HG03442 (cell line): ENCODE measurements at regions not wholly inside any gene's neighbourhood (a gene's known extent, or its start where the extent isn't known, plus 50 kb on each side); places are given as distances from the start of the nearest gene placed in this dataset.

Source experiments
- ATAC-seq: cut with Tn5 transposase; IDR thresholded peaks from one replicate; pipeline ENCODE4 v1.9.1; 2021; ENCODE audit warnings: mild to moderate bottlenecking, moderate library complexity; ENCODE audit not compliant: unreplicated experiment

- no peak for ATAC-seq
These were observed 83.9 kb upstream of the USP47 start for GRCh38 chr11:11757909-11758308.

DNA sequence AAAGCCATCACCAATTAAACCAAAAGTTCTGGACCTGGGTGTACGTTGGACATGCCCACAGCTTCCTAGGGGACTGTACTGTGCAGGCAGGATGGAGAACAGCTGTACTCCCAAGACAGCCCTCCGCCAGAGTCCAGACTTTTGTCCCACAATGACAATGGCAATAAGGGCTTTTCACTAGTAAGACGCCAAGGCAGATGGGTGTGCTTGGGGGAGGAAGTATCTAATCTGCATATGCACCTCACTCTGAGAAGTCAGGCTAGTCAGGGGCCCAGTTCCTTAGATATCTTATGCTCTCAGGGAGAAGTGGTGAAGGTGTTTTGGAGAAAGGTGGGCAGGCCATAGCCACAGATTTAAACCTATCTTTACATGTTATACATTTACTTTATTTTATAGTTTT lies 85.1 kb upstream of the USP47 start:
- ATAC-seq, result no peak

DNA sequence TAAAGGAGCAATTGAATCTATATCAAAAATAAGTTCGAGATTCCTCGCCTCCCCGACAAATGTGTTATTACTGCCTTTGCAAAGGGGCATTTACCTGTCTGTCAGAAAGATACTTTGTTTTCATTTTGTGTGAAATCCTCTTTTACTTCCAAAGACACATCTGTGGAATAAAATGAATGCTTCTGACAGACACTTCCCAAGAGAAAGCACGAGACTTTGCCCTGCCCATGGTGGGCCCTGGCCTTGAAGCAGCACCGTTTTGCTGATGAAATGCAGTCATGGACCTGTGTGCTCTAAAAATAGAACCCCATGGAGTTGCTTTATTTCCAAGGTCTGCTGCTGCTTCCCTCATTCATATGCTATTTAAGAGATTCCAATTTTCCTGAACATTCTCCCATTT lies 85.9 kb upstream of the USP47 start:
- ATAC-seq, result no peak

- ATAC-seq, result no peak
These were observed 89.1 kb upstream of the USP47 start for GRCh38 chr11:11752679-11753078.

DNA sequence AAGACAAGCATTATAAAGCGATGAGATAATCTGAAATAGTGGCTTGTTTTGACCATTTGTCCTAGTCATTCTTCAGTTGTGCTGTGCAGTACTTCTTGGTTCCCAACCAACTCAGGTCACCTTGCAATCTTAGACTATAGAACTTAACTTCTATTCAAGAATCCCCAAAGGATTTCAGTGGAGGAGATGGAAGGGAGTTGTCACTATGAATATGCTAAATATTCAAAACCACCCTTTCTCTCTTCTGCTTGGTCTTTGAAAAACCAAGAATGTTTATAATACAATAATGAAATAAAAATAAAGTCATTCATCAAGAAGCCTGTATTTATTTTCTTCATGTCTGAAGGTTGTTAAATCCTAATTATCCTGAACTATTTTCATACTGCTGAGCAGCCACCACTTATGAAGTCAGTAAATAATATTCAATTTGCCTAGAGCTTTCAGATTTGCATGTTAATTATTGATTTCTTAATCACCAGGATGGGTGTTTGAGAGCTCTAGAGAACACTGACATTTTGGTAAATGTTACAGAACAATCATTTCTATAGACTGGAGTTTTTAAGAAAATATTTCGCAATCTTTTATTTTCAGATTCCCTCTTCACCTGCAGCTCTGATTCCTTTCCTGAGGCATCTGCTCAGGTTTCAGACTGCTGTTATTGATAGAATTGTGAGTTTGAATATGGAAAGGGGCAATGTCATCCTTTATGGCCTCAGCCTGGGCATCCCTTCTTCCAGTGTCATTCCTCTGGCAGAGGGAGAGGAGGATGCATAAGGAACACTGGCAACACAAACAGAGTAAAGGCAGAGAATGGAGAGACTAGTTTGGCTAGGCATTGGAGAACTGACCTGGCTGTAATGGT lies 91.5 kb upstream of the USP47 start:
- no peak for ATAC-seq

- no peak for ATAC-seq
These were observed 92.9 kb upstream of the USP47 start for GRCh38 chr11:11748706-11749365.

GRCh38 chr11:11747570-11747969 lies 94.2 kb upstream of the USP47 start:
- ATAC-seq, result no peak

GRCh38 chr11:11746449-11746848 lies 95.3 kb upstream of the USP47 start:
- no peak for ATAC-seq

DNA sequence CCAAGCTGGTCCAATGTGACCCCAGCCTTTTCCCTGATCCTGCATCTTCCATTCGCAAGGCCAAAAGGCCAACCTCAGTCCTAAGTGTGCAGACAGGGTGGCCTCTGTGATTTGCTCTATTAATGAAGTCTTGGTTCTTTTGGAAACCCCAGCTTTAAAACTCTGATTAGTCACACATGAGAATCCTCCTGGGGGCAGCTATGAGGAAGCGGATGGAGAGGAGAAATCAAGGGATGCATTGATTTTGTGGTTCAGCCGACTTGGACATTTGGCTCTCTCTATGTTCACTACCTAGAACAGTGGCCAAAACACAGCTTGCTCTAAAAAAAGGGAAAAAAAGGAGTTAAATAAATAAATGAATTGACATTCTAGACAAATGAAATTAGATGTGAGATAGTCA lies 98.6 kb upstream of the USP47 start:
- no peak for ATAC-seq

GRCh38 chr11:11742486-11742885 lies 99.3 kb upstream of the USP47 start:
- no peak for ATAC-seq

- ATAC-seq, result no peak
These were observed 100.9 kb upstream of the USP47 start for GRCh38 chr11:11740836-11741235.

GRCh38 chr11:11740073-11740702 lies 101.6 kb upstream of the USP47 start:
- ATAC-seq, result no peak

DNA sequence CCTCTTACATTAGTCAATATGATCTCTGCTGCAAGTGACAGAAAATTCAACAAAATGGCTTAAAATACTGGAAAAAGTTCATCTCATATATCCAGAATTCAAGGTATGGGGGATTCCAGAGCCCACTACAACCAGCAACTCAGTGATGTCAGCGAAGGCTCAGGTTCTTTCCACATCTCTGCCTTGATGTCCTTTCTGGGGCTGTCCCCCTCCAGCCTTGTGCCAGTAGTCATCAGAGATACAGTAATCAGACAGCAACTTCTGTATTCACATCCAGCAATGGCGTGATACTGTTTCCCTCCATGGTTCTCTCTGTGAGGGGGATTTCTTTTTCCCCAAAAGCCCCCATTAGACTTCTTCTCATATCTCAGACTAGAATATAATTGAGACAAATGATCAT lies 103.4 kb upstream of the USP47 start:
- ATAC-seq, result no peak

DNA sequence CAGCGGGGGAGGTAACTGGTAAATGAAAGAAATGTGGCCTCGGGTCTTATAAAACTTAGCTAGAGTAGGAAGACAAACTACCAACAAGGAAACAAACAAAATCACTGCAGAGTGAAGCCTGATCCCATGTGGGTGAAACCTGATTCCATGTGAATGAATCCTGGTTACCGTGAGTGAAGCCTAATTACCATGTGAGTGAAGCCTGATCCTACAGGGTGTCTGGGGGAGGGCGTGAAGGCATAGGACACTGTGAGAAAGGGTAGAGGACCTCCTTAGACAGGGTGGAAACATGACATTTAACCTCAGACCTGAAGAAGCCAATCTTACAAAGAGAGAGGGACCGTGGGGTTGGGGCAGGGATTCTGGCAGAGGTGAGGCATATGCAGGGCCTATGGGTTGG lies 106.2 kb upstream of the USP47 start:
- no peak for ATAC-seq

DNA sequence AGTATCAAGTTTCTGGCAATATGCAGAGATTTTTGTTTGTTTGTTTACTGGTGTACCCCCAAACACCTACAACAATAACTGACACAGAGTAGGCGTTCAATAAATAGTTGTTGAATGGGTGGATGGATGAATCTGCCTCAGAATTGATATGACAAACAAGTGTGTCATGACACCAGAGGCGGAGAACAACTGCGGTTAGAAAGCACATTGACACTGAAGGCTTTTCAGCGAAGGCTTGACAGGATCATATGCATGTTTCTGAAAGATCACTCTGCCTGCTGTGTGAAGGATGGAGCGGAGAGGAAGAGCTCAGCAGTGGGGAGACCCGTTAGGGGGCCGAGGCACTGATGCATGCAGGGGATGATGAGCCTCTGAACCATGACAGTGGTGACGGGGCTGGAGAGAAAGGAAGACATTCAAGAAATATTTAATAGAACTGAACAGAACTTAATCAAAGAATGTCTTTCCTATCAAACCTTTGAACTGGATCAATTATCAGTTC lies 108.5 kb upstream of the USP47 start:
- no peak for ATAC-seq

GRCh38 chr11:11732116-11732515 lies 109.7 kb upstream of the USP47 start:
- ATAC-seq, result no peak

- no peak for ATAC-seq
These were observed 109.7 kb upstream of the GALNT18 start for GRCh38 chr11:11731311-11732083.

DNA sequence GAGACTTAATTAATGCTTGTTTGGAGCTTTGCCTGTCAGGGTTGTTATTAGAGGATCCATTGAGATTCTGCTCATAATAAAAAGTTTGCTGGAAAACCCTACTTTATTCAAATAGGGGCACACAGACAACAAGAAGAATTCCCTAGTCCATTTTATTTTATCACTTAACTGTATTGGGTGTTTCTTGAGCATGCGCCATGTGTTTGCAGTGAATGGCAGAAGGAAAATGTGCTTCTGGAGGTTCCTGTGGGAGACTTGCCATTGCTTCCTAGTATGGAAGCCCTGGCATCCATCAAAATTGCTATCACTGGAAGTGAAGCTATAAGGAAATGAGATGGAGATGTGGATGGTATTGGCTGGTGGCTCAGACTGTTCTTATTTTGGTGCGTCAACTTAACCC lies 106.6 kb upstream of the GALNT18 start:
- no peak for ATAC-seq

DNA sequence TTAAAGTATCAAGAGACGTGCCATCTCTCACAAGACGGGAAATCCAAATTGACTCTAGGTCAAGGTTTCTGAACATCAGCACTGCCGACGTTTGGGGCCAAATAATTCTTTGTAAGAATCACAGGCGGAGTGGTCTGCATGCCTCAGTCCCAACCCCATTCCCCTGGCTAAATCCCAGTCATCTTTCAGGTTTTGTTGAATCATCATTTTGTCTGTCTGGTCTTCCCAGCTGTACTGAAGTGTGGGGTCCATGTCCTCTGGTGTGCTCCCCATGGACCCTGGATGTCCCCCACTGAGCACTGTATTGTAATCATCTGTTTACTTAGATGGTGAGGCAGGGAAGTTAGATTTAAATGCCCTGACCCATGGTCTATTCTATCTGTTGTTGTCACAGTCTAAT lies 103.6 kb upstream of the GALNT18 start:
- ATAC-seq, result no peak

GRCh38 chr11:11724994-11725393 lies 103.2 kb upstream of the GALNT18 start:
- ATAC-seq, result no peak

DNA sequence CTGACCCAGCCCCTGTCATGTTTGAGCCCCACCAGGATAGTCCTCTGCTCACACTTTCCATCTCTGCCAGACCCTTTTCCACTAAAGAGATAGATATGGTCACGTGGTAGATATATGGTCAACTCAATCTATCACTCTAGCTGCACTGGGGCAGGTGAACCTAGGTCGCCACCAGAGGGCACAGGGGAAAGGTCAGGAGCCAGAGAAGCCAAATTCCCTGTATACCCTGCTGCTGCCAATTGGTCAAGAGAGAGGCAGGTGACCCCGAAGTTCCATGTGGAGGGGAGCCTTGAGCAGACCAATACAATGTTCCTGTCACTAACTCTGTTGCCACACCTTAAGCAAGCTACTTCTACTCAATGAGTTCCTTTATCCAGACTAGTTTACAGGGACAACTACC lies 101.1 kb upstream of the GALNT18 start:
- ATAC-seq, result no peak
